ENCODE measurements at regions not wholly inside any gene's neighbourhood (a gene's known extent, or its start where the extent isn't known, plus 50 kb on each side); places are given as distances from the start of the nearest gene placed in this dataset.
A peak's percentile ranks its signal among the peaks of the same experiment; 100 is the strongest.

DNA sequence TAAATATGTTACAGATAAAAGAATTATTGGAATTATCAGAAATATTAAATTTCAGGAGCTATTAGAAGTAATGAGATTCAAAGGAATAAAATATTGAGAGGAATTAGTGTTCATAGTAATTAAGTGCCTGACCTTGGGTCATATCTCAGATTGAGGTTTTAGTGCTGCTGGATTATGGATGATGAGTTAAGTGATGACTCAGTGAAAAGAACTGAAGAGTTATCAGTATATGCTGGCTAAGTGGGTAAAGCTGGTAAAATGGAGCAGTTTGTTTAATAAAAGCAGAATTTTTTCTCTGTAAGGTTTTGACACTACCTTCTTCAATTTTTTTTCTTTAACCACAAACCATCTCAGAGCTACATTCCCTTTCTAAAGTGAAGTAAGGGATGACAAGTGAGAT, 206.7 kb downstream of the MANEA start:
- DNase-seq = no peak

DNA sequence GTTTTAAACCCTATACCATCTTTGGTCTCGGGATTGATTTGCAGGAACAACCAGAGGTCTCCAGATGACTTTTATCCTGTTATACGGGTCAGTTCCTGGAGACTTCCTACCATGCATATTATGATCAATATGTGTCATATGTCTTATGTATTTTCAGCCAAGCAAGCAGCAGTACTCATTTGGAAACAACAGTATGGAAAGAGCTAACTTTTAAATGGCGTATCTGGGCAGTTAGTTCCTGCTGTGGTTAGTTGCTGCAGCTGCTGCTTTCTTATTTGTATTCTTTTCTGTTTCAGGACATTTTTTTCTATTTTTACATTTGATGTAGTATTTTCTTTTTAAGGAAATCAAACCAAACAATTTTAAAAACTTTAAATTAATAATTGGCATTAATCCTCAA, 207.5 kb downstream of the MANEA start:
- DNase-seq = no peak

DNA sequence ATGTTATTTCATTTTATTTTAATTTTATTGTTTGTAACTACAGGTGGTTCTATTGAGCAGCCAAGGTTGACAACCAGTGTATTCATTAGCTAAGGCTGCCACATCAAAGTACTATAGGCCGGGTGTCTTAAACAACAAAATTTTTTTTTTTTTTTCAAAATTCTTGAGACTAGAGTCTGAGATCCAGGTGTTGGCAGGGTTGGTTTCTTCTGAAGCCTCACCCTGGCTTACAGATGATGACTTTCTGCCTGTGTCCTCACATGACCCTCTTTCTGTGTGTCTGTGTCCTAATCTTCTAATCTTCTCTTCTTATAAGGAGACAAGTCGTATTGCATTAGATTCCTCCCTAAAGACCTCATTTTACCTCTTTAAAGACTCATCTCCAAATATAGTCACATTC, 208.4 kb downstream of the MANEA start:
- DNase-seq = no peak

DNA sequence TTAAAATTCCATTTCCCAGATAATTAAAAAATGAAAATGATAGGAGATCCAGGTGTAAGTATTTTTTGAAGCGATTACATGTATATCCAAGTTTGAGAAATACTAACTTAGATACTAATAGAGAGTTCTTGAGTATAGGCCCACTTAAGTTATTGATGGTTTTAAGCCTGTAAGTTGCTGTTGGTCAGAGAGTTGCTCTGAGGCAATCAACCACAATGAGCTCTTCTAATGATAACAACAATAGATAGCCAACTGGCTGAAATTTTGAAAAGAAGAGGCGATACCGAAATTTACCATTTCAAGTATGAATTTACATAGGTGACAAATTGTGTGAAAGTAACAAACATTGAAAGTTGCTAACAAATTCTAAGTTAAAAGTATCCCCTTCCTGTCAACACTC, 209.5 kb downstream of the MANEA start:
- no peak for DNase-seq

DNA sequence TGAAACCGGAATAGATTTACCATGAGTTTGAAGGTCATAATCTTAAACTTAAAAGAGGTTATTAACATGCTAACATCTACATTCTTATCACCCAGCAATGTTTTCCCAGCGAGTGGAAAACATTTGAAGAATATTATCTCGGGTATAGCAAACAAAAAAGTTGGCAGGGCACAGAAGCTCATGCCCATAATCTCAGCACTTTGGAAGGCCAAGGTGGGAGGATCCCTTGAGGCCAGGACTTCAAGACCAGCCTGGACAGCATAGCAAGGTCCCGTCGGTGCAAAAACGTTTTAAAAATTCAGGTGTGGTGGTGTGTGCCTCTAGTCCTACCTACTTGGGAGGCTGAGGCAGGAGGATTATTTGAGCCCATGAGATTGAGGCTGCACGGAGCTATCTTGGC, 213.5 kb downstream of the MANEA start:
- DNase-seq = no peak

DNA sequence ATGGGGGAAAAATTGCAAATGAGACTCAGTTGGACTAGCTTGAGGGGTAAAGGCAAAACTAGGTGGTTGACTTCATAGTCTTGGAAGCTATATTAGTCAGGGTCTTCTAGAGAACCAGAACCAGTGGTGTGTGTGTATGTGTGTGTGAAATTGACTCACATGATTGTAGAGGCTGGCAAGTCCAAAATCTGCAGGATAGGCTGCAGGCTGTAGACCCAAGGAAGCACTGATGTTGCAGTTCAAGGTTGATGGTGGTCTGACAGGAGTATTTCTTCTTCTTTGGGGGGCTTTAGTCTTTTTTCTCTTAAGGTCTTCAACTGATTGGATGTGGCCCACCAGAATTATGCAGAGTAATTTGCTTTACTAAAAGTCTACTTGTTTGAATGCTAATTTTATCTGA, 217.4 kb downstream of the MANEA start:
- DNase-seq = no peak

DNA sequence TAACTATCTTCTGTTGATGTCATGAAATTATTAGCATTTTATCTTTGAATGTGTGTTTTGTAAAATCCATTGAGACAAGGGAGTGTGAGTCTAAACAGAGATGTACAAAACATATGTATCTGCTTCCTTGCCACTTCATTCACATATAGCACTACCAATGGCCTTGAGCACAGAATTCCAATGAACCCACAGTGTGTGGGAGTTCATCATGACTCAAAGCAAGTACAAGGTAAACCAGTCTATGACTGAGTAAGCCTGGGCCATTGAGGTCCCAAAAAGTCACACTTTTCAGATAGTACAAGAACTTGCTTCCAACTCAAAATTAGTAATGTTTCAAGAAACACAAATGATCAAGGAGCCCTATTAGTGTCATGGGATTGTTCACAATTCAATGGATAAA, 218.6 kb downstream of the MANEA start:
- DNase-seq = no peak

DNA sequence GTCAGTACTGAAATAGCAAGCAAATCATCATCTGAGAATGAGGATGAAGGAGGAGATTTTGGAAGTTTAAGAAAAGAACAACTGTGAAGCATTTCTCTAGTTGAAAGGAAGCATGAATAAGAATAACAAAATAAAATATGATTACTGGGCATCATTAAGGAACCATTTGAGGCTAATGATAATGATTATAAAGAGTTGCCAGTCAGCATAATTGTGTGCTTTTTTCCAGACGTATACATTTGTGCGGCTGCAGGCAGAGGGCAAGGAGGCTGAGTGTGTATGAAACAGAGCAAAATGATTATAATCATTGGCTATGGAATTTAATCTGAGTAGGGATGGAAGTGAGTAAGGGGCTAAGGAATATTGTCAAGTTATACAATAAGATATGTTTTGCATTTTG, 218.7 kb upstream of the FUT9 start:
- DNase-seq = no peak

DNA sequence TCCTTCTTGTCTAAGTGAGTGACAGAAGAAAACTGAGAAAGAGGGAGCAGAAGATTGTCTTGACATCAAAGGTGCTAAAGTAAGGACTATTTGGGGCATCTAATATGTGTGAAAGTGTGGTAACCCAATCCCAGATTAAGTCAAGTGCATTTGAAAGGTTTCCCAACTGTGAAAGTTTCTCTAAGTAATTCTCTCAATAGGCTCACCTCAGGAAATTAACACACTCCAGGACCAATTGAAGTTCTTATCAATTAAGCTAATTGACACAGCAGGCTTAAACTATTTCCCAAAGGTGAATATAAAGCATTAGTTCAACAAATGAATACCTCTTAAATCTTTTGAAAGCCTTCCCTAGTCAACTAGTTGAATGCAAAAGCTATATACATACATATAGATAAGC, 212.8 kb upstream of the FUT9 start:
- DNase-seq = no peak

DNA sequence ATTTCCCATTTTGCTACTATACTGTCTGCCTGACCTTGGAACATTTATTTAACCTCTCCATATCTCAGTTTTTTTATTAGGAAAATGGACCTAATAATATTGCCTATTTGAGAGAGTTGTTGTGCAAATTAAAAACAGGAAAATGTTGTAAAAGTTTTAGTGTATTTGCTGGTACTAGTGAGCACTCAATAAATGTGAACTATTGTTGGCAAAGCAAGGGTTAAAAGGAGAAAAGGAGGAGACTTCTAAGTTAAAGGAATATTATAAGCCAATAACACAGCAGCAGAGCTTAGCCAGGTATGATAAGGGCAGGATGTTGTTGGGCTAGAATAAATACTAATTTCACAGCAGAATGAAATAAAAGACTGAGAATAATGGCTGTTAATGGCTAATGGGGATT, 211.9 kb upstream of the FUT9 start:
- peak; percentile 36 for DNase-seq

DNA sequence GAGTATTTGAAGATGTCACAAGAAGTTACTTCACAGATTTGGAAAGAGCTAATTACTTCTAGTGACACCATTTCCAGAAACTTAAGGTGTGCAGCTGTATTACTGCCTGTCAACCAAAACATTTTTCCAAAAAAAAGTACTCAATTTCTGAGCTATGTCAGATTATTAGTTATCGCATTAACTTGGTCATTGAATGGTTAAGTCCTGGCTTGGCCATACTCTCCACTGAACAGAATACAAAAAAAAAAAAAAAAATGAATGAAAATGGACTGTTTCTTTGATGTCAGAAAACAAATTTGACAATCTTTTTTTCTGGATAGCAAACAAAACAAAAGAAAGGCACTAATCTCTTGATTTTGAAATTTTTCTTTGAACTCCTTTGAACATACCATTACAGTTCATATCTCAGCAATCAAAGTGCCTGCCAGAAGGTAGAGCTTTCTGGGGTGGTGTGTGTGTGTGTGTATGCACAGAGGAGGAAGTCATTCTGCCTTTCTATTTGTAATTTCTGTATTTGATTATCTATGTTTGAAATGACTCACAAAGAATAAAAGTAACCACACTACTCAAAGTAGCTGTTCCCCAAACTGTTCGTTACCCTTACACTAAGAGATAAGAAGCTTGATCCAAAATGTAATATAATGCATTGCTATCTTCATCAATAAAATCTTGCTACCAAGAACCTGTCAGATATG, 210.8 kb upstream of the FUT9 start:
- DNase-seq = peak; percentile 4

DNA sequence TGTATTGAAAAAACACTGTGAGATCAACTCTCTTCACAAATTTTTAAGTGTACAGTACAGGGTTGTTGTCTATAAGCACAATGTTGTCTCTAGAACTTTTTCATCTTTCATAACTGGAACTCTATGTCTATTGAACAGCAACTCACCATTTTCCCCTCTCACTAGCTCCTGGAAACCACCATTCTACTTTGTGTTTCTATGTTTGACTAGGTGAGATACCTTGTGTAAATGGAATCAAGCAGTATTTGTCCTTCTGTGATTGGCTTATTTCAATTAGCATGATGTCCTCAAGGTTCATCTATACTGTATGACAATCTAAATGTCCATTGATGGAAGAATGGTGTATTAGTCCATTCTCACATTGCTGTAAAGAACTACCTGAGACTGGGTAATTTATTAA, 210.1 kb upstream of the FUT9 start:
- DNase-seq = no peak

DNA sequence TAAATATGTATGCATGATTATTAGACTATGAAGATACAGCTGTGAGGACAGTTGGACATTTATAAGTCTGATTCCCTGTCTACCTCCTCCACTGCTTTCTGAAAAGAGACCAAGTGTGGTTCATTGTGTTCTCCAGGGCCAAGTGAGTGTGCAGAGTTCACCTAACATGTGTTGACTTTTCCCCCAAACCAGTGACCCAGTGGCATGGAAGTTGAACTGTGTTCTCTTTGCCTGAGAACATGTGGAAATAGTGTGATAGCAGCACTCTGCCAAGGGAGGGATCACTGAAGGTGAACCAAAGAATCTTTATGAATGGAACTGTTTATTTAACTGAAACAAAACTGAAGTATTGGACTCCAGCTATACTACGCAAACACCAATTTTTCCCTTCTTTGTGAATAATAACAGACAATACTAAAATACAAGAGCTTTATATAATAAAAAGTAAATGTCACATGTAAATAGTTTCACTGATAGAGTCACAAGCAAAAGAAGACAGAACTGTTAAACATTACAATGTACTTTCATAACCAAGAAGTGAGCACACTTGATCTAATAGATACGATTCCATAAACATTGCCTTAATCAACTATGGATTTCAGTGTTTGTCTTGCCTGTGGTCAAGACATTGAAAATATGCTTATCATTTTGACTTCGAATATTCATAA, 200.3 kb upstream of the FUT9 start:
- DNase-seq = no peak

DNA sequence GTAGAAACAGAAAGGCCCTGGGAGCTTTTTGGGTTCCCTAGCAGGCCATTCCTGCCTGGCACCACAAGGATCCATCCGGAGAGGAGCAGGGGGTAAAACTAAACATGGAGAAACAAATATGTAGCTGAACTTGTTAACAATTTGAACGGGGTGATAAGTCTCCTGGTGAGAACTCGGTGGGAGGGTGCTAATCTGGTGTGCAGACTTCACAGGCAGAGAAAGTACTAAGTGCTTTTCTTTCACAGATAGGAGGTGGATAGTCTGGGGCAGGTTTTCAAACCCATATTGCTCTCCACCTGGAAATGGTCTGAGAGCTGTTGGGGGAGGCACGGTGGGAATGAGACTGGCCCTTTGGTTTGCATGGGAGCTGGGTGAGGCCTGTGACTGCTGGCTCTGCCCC, 196.3 kb upstream of the FUT9 start:
- no peak for DNase-seq

DNA sequence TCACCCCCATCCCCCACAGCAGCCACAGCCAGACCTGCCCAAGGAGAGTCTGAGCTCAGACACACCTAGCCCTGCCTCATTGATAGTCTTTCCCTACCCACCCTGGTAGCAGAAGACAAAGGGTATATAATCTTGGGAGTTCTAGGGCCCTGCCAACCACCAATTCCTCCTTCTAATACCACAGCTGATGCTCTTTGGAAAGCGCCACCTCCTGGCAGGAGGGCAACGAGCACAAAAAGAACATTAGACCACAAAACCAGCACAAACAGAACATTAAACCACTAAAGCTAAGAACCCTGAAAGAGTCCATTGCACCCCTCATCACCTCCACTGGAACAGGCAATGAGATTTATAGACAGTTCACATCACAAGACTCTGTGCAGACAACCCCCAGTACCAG, 195.8 kb upstream of the FUT9 start:
- DNase-seq = no peak

DNA sequence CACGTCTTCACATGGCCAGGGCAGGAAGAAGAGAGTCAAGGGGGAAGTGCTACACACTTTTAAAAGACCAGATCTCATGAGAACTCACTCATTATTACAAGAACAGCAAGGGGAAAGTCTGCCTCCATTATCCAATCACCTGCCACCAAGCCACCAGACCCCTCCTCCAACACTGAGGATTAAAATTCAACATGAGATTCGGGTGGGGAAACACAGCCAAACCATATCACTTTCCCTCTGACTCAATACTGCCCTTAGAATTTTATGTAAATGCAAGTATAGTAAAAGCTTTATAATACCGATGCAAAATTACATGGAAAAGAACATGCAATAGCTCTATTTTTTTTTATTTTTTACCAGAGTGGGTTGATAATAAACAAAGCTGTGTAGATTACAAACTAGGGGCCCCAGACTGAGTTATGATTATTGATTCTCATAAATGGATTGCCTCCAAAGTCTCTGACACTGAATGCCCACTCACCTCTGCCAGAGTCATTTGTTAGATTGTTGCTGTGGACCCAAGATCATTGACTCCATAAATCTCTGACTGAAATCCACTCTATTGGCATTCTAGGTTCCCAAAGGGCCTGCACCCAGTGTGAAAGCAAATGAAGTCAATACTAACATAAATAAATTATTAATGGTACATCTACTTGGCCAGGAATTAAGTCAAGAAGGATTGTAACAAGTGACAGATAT, 184.8 kb upstream of the FUT9 start:
- DNase-seq = no peak

DNA sequence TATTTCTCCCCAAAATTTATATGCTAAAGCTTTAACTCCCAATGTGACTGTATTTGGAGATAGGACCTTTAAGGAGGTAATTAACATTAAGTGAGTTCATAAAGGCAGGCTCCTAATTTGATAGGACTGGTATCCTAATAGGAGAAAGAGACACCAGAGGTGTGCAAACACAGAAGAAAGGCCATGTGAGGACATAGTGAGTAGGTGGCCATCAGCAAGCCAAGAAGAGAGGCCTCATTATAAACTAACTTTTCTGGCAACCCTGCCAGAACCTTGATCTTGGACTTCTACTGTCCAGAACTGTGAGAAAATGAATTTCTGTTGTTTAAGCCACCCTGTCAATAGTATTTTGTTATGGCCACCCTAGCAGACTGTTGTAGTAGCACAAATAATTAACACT, 177.9 kb upstream of the FUT9 start:
- no peak for DNase-seq

DNA sequence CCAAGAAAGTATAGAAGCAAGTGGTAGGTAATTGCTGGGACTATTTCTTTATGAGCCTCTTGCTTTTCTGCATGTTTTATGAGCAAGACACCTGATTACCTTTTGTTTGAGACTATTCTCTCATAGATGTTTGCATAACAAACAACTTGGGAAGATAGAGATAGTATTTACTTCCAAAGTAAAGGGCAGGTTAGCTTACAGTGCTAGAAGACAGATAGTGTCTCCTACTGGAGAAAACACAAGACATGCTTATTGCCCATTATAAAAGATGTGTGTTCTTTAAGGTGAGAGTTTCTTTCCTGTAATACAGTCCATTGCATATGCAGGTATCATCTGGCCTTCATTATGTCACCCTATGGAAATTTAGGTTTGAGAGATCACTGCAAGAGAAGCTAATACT, 174.2 kb upstream of the FUT9 start:
- no peak for DNase-seq

DNA sequence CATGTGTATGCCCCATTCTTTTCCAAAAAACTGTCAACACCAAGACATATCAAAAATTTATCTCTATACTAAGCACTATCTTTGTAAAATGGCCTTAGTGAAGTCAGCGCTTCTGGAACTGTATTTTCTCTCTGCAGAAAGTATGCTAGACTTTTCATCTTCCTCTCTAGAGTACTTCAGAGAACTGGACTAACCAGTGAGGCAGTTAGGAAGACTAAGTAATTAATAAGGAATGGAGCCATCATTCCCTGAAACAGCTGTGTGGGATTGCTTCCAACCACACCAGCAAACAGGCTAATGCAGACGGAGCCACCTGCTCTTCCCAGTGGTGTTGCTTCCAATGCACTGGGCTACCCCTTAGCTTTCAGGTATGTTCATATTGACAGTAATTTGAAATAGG, 169.1 kb upstream of the FUT9 start:
- DNase-seq = no peak

DNA sequence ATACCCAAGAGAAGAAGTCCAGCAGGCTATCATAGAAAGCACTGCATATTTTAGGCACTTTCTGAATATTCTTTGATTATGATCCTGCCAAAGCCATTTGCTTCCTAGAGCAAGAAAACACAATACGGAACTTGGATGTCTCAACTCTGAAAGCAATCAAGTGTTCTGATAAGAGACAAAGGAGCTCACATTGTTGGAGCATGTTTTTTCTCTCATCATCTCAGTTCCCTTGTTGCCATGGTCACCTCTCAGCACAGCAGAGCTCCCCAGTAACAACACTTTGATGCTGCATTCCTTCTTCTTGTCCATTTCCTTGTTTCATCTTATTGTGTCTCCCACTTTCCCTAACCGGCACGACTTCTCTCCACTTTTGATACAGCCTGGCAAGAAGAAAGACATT, 168.7 kb upstream of the FUT9 start:
- DNase-seq = no peak

DNA sequence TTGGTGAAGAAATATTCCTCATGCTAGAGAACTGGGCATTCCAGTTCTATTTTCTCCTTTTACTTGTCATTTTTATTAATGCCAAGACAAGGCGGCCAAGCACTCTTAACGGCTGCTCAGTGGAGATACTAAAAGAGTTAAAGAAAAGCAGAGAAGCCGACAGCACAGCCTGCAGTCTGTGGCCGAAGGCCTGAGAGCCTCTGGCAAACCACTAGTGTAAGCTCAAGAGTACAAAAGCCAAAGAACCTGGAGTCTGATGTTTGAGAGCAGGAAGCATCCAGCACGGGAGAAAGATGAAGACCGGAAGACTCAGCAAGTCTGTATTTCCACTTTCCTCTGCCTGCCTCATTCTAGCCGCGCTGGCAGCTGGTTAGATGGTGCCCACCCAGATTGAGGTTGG, 167.1 kb upstream of the FUT9 start:
- DNase-seq = no peak

DNA sequence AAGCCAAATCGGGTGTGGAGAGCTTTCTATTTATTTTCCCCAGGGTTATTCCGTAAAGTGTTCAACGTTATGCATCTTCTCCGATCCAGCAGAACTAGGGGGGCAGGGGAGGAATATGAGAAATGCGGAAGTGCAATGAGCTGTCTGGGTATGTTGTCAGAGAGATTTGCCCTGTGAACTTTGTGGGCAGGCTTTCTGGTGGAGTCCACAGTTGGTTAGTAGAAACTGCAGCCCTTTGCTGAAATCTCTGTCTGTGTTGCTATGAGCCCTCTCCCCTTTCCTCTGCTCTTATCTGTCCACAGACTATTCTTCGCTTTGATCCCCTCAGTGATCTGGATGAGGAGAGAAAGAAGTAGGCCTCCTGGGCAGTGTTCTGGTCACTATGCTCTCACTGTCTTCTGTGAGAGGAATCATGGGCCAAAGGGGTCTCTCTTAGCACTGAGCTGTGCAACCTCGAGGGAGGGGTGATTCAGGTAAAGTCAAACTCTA, 158.9 kb upstream of the FUT9 start:
- no peak for DNase-seq

DNA sequence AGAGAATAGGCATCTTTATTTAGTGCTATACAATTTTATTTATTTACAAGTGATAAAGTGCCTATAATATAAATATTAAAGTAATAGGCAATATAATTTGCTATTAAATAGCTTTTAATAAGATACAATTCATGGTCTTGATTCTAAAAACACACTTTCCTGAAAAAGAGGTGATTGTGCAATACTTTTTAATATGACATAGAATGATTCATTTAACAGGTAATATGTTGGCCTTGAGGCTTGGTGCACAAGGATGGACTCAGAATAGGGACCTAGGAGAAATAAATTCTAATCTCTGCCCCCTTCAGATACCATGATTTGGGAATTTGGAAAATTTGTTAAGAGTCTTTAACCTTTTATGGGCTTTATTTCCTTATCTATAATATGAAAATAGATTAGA, 149.9 kb upstream of the FUT9 start:
- no peak for DNase-seq

DNA sequence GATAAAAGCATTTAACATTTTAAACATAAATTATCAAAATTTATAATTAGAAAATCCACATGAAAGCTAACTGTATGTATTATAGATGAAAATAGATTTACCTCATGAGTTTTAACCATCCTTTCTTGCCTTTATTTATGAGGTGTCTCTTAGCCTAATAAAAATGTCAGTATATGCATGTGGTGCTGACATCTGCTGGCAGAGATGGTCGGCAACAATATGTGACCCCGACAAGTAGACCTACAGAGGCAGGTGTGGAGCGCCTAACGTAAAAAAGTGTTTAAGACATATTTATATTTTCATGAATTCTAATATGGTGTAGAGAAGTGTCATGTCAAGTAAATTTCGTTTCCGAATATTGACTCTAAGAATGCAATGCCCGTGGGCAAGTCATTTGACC, 149.0 kb upstream of the FUT9 start:
- DNase-seq = no peak
